ENCODE measurements at regions not wholly inside any gene's neighbourhood (a gene's known extent, or its start where the extent isn't known, plus 50 kb on each side); places are given as distances from the start of the nearest gene placed in this dataset.

DNA sequence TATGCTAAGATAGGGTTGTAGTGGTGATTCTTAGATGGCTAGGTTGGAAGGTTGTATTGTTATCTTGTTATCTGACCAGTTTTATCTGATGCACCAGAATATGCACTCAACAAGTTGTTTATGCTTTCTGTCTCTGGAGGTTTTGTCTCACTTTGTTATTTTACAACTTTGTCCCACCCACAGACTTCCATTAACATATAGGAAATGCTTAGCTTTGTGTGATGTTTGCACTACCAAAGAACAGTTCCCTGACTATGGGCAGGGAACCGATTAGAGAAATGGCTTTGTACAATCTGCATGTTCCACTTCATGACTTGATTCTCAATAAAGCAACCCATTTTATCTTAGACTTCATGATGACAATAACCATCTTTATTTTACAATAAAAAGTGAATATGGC, 160.6 kb upstream of the CDH20 start:
- Histone ChIP-seq H3K27me3 (ENCODE audit: control insufficient read depth, insufficient read depth, low read length) (no peaks in the 10 kb centered on the region), H3K9me3 (replicated peaks; ENCODE audit: low read length) (peaks cover 4% of the 10 kb centered on the region)

DNA sequence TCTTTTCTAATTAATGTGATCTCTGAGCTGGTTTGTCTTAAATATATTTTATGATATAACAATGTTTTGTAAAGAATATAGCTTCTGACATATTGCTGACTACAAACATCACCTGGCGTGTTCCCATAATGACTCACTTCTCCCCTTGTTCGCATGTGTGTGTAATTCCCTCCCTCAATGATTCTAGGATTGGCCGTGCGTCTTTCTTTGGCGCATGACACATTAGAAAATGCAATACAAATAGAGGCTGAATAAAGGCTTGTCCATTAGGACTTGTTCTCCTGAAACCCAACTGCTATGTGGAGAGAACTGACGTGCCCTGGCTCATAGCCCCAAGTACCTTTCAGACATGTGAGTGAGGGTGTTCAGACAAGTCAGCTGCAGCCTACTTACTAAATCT, 159.7 kb upstream of the CDH20 start:
- Histone ChIP-seq H3K4me1 (ENCODE audit: control insufficient read depth, insufficient read depth, low read length) (no peaks in the 10 kb centered on the region), H3K4me3 (ENCODE audit: low read length) (no peak overlapping the region), H3K36me3 (ENCODE audit: insufficient read depth, low read length) (no peaks in the 10 kb centered on the region), H3K27me3 (ENCODE audit: control insufficient read depth, insufficient read depth, low read length) (no peaks in the 10 kb centered on the region), H3K4me2 (ENCODE audit: low read length) (no peak overlapping the region), H3K9me3 (replicated peaks; ENCODE audit: low read length) (peaks cover 4% of the 10 kb centered on the region), H3K9ac (ENCODE audit: low read depth, low read length) (no peak overlapping the region)

More for the DNA sequence above, 160.6 kb upstream of the CDH20 start:
- no peaks in the 10 kb centered on the region for H3K36me3 ChIP-seq (ENCODE audit: insufficient read depth, low read length)
- H3K4me2 ChIP-seq (ENCODE audit: low read length): no peak overlapping the region
- H3K4me3 ChIP-seq (ENCODE audit: low read length): no peak overlapping the region
- no peaks in the 10 kb centered on the region for H3K4me1 ChIP-seq (ENCODE audit: control insufficient read depth, insufficient read depth, low read length)
- no peak overlapping the region for H3K9ac ChIP-seq (ENCODE audit: low read depth, low read length)

DNA sequence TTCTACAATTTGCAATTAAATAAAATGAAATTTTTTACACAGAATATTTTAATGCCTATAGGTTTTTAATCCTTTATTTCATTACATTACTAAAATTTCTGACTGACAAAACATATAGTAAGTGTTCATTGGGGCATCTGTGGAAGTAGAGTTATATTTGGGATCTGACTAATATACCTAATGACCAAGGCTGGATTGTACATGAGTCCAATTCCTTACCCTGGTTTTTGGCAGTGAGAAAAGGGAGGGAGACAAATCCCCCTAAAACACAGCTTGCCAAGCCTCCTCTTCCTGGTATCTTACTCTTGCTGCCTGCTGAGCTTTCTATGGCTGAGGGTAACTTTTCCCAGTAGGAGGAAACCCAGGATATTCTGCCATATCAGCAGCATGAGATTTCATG, 149.4 kb upstream of the CDH20 start:
- Histone ChIP-seq H3K27me3 (ENCODE audit: control insufficient read depth, insufficient read depth, low read length) (no peaks in the 10 kb centered on the region), H3K9me3 (replicated peaks; ENCODE audit: low read length) (peaks cover 3% of the 10 kb centered on the region), H3K4me1 (ENCODE audit: control insufficient read depth, insufficient read depth, low read length) (no peaks in the 10 kb centered on the region), H3K4me2 (ENCODE audit: low read length) (no peak overlapping the region), H3K4me3 (ENCODE audit: low read length) (no peak overlapping the region), H3K36me3 (ENCODE audit: insufficient read depth, low read length) (no peaks in the 10 kb centered on the region), H3K9ac (ENCODE audit: low read depth, low read length) (no peak overlapping the region)

DNA sequence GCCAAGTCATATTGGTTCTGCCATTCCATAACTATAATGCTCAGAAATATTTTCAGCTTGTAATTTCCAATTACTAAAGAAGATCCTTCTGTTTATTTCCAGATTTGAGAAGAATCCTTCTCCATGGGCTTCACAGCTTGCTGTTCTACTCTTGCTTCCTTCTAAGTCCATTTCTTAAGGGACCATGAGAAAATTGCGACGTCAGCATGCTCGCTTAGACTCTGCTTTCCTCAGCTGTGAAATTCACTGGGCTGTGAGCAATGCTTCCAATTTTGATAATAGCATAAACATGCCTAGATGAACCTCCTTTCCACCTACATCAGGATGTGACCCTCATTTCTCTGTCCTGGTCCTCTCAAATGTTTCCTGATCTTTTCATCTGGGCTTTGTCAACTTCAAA, 145.3 kb upstream of the CDH20 start:
- Histone ChIP-seq H3K4me3 (ENCODE audit: low read length) (no peak overlapping the region), H3K9me3 (replicated peaks; ENCODE audit: low read length) (peaks cover 3% of the 10 kb centered on the region), H3K9ac (ENCODE audit: low read depth, low read length) (no peak overlapping the region), H3K4me1 (ENCODE audit: control insufficient read depth, insufficient read depth, low read length) (no peaks in the 10 kb centered on the region), H3K36me3 (ENCODE audit: insufficient read depth, low read length) (no peaks in the 10 kb centered on the region), H3K4me2 (ENCODE audit: low read length) (no peak overlapping the region), H3K27me3 (ENCODE audit: control insufficient read depth, insufficient read depth, low read length) (no peaks in the 10 kb centered on the region)

DNA sequence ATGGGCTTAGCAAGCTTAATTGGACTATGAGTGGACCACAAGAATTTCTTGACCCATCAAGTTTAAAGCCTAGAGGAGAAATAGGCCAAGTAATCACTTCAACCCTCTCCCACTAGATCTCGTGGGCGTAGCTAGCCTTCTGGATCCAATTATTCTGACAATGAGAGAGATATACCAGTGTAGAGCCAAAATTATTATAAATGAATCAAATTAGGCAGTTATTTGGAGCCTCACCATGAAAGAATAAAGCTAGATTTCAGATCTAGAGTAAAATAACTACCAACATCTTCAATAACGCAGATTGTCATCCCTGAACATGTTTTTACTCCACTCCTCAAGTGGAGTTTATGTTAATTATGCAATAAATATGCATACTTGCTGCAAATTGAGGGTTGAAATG, 143.9 kb upstream of the CDH20 start:
- Histone ChIP-seq H3K4me1 (ENCODE audit: control insufficient read depth, insufficient read depth, low read length) (no peaks in the 10 kb centered on the region), H3K4me2 (ENCODE audit: low read length) (no peak overlapping the region), H3K9me3 (replicated peaks; ENCODE audit: low read length) (no peaks in the 10 kb centered on the region), H3K36me3 (ENCODE audit: insufficient read depth, low read length) (no peaks in the 10 kb centered on the region), H3K27me3 (ENCODE audit: control insufficient read depth, insufficient read depth, low read length) (no peaks in the 10 kb centered on the region), H3K9ac (ENCODE audit: low read depth, low read length) (no peak overlapping the region), H3K4me3 (ENCODE audit: low read length) (no peak overlapping the region)

DNA sequence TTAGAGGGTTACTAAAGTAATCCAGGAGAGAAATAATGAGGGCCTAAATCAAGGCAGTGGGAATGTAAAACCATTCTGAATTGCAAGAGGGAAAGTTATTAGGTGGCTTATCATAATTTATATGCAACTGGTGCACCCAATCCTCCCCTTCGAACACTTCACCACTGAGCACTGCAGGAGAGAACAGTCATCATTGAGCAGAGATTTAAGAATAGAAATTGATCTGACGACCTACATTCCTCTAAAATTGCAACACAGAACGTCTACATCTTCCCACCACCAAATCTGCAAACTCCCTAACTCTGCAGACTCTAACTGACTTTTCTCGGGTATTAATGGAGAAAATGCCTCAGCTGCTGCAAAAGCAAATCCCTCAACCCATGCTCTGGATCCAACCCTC, 138.5 kb upstream of the CDH20 start:
- Histone ChIP-seq H3K27me3 (ENCODE audit: control insufficient read depth, insufficient read depth, low read length) (no peaks in the 10 kb centered on the region), H3K4me2 (ENCODE audit: low read length) (no peak overlapping the region), H3K4me1 (ENCODE audit: control insufficient read depth, insufficient read depth, low read length) (no peaks in the 10 kb centered on the region), H3K36me3 (ENCODE audit: insufficient read depth, low read length) (no peaks in the 10 kb centered on the region), H3K4me3 (ENCODE audit: low read length) (no peak overlapping the region), H3K9me3 (replicated peaks; ENCODE audit: low read length) (no peaks in the 10 kb centered on the region), H3K9ac (ENCODE audit: low read depth, low read length) (no peak overlapping the region)

DNA sequence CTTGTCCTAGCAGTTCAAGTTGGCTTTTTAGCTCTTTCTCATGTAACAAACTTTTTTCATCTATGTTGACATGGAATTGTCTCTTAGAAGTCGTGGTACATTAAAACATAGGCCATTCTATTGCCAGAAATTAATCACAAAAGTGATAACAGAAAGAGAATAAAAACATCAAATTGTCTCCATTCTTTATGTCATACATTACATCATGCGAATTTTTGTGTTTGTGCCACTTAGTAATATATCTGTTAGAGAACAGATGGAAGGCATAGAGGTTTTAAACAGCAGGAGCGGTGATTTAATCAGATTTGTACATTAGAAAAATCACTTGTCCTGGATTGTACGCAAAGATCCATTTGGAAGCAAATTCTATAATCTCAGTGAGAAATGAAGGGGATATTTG, 136.5 kb upstream of the CDH20 start:
- Histone ChIP-seq H3K27me3 (ENCODE audit: control insufficient read depth, insufficient read depth, low read length) (no peaks in the 10 kb centered on the region), H3K4me3 (ENCODE audit: low read length) (no peak overlapping the region), H3K36me3 (ENCODE audit: insufficient read depth, low read length) (no peaks in the 10 kb centered on the region), H3K4me1 (ENCODE audit: control insufficient read depth, insufficient read depth, low read length) (no peaks in the 10 kb centered on the region), H3K9me3 (replicated peaks; ENCODE audit: low read length) (no peaks in the 10 kb centered on the region), H3K9ac (ENCODE audit: low read depth, low read length) (no peak overlapping the region), H3K4me2 (ENCODE audit: low read length) (no peak overlapping the region)

DNA sequence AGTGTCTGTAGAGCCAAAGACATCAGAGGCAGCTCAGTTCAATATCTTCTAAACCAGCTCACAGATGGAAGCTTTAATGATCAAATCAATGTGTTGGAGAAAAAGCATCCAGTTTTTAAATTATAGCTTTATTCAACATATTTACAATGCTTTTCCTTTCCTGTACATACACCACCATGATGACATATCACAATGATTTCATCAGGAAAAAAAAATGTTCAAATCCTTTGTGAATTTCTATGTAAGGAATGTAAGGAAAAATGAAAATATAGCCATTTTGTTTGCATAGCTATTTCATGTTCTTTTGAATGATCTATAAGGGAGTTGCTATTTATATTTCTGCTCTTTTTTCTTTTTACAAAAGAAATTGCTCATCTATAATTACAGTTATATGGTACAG, 134.7 kb upstream of the CDH20 start:
- Histone ChIP-seq H3K4me1 (ENCODE audit: control insufficient read depth, insufficient read depth, low read length) (no peaks in the 10 kb centered on the region), H3K4me3 (ENCODE audit: low read length) (no peak overlapping the region), H3K27me3 (ENCODE audit: control insufficient read depth, insufficient read depth, low read length) (no peaks in the 10 kb centered on the region), H3K4me2 (ENCODE audit: low read length) (no peak overlapping the region), H3K9me3 (replicated peaks; ENCODE audit: low read length) (no peaks in the 10 kb centered on the region), H3K9ac (ENCODE audit: low read depth, low read length) (no peak overlapping the region), H3K36me3 (ENCODE audit: insufficient read depth, low read length) (no peaks in the 10 kb centered on the region)

DNA sequence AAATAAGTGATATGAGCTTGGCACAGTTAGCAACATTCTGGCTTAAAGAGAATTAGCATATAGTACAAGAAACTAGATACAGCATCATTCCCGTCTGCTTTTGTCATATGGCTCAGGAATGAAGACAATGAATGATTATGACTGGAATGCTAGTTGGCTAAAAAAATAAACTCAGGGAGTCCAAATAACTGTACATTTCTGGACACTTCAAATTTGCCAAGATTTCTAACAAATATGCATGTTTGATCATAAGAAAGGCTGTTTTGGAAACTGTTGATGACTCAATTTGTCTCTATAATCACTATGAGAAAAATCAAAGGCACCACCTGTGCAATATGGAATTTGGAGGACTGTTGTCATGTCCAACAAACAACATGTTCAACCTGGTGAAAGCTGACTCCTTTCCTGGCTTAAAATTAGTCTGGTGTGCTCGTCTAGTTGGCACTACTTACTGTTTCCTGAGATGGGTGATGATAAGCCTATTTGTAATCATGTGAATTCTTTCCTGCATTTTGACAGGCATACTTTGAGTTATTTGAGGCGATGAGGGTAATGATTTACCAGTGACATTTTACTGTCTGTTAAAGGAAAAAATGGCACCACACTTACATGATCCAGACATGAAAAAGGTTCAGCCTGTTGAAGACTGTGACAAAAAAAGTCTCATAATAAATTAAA, 133.9 kb upstream of the CDH20 start:
- no peak overlapping the region for H3K4me2 ChIP-seq (ENCODE audit: low read length)
- H3K9me3 ChIP-seq (replicated peaks; ENCODE audit: low read length): no peaks in the 10 kb centered on the region
- H3K36me3 ChIP-seq (ENCODE audit: insufficient read depth, low read length): no peaks in the 10 kb centered on the region
- no peak overlapping the region for H3K9ac ChIP-seq (ENCODE audit: low read depth, low read length)
- H3K4me1 ChIP-seq (ENCODE audit: control insufficient read depth, insufficient read depth, low read length): no peaks in the 10 kb centered on the region
- no peak overlapping the region for H3K4me3 ChIP-seq (ENCODE audit: low read length)
- no peaks in the 10 kb centered on the region for H3K27me3 ChIP-seq (ENCODE audit: control insufficient read depth, insufficient read depth, low read length)

DNA sequence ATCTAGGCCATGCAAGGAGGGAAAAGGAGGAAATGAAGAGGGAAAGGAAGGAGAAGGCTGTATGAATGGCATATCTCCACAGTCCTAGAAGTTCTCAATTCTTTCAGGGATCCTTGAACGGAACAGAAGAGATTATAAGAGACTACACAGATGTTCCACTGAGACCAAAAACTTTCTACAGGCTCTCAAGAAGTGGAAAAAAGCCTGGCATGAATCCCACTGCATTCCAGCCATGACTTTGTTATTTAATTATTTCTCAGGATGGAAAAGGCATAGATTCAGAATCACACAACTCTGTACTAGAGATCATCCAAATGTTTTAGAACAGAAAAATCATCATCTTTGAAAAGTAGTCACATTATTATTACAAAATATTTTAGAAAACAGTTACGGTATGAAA, 131.7 kb upstream of the CDH20 start:
- no peak overlapping the region for H3K4me2 ChIP-seq (ENCODE audit: low read length)
- no peak overlapping the region for H3K4me3 ChIP-seq (ENCODE audit: low read length)
- no peaks in the 10 kb centered on the region for H3K9me3 ChIP-seq (replicated peaks; ENCODE audit: low read length)
- no peaks in the 10 kb centered on the region for H3K27me3 ChIP-seq (ENCODE audit: control insufficient read depth, insufficient read depth, low read length)
- H3K9ac ChIP-seq (ENCODE audit: low read depth, low read length): no peak overlapping the region
- H3K4me1 ChIP-seq (ENCODE audit: control insufficient read depth, insufficient read depth, low read length): no peaks in the 10 kb centered on the region
- H3K36me3 ChIP-seq (ENCODE audit: insufficient read depth, low read length): no peaks in the 10 kb centered on the region

DNA sequence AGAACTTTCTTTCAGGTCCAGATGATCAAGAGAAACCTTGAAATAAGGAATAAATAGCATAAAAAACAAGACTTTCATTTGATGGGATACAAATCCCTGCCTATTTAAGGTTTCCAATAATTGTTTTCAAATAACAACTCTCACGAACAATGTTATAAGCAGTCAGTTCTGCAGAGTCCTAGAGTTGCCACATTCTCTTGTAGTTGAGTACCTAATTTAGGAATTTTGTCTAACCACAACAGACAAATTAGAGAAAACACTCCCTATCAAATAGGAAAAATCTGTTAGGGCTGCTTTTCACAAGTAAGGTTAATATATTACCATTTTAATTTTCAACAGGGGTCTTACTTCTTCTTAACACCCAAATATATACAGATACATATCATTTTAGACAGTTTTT, 130.1 kb upstream of the CDH20 start:
- Histone ChIP-seq H3K4me1 (ENCODE audit: control insufficient read depth, insufficient read depth, low read length) (no peaks in the 10 kb centered on the region), H3K27me3 (ENCODE audit: control insufficient read depth, insufficient read depth, low read length) (no peaks in the 10 kb centered on the region), H3K36me3 (ENCODE audit: insufficient read depth, low read length) (no peaks in the 10 kb centered on the region), H3K4me2 (ENCODE audit: low read length) (no peak overlapping the region), H3K9ac (ENCODE audit: low read depth, low read length) (no peak overlapping the region), H3K4me3 (ENCODE audit: low read length) (no peak overlapping the region), H3K9me3 (replicated peaks; ENCODE audit: low read length) (no peaks in the 10 kb centered on the region)

DNA sequence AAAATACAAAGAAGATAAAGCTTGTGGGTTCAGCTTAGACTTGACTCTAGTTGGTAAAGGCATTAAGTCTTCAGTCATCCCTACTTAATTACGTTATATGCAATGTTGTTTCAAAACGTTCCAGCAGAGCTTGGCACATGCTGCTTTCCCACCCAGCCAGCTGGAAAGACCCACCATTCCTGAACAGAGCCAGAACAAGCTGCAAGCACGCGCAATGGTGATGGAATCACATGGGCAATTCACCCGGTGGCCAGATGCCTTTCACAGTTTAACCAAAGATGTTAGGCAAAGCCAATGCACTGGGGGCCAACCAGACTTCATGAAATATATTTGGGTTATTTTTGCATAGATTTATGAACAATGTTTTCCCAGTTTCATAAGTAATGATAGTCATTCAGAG, 123.4 kb upstream of the CDH20 start:
- H3K9ac ChIP-seq (ENCODE audit: low read depth, low read length): no peak overlapping the region
- no peaks in the 10 kb centered on the region for H3K9me3 ChIP-seq (replicated peaks; ENCODE audit: low read length)
- H3K4me1 ChIP-seq (ENCODE audit: control insufficient read depth, insufficient read depth, low read length): no peaks in the 10 kb centered on the region
- H3K27me3 ChIP-seq (ENCODE audit: control insufficient read depth, insufficient read depth, low read length): no peaks in the 10 kb centered on the region
- H3K4me2 ChIP-seq (ENCODE audit: low read length): no peak overlapping the region
- H3K4me3 ChIP-seq (ENCODE audit: low read length): no peak overlapping the region
- no peaks in the 10 kb centered on the region for H3K36me3 ChIP-seq (ENCODE audit: insufficient read depth, low read length)

All from skeletal muscle satellite cell (primary cell).